HT1080 (cell line): ENCODE measurements at regions not wholly inside any gene's neighbourhood (a gene's known extent, or its start where the extent isn't known, plus 50 kb on each side); places are given as distances from the start of the nearest gene placed in this dataset.
"Not testable (repeated sequence)": the region's sequence is repeated elsewhere in the genome, so short reads cannot be mapped to it uniquely, and the experiment has no call there.

ENCODE experiments used
- DNase-seq: peaks from one replicate; pipeline ENCODE4 v3.0.0-alpha.2; 2015; ENCODE audit warnings: low read depth

- DNase-seq = no peak
These were observed 526.0 kb upstream of the SPRY2 start for GRCh38 chr13:80866921-80867320.

GRCh38 chr13:80865329-80865728 is 524.4 kb upstream of the SPRY2 start:
- DNase-seq = no peak

GRCh38 chr13:80862456-80862855 is 521.5 kb upstream of the SPRY2 start:
- no peak for DNase-seq

- no peak for DNase-seq
These were observed 519.9 kb upstream of the SPRY2 start for GRCh38 chr13:80860845-80861244.

GRCh38 chr13:80858131-80858530 is 517.2 kb upstream of the SPRY2 start:
- no peak for DNase-seq

- DNase-seq = no peak
These were observed 516.4 kb upstream of the SPRY2 start for GRCh38 chr13:80857321-80857720.

- DNase-seq = no peak
These were observed 509.8 kb upstream of the SPRY2 start for GRCh38 chr13:80850771-80851170.

GRCh38 chr13:80844164-80844563 is 503.2 kb upstream of the SPRY2 start:
- DNase-seq = no peak

- DNase-seq = no peak
These were observed 500.5 kb upstream of the SPRY2 start for GRCh38 chr13:80841414-80841813.

- peak; percentile 9 for DNase-seq
These were observed 499.5 kb upstream of the SPRY2 start for GRCh38 chr13:80840316-80840976.

GRCh38 chr13:80835902-80836301 is 495.0 kb upstream of the SPRY2 start:
- DNase-seq = no peak

- DNase-seq = no peak
These were observed 489.5 kb upstream of the SPRY2 start for GRCh38 chr13:80830431-80830830.

GRCh38 chr13:80828759-80829158 is 487.8 kb upstream of the SPRY2 start:
- DNase-seq = no peak

- no peak for DNase-seq
These were observed 484.4 kb upstream of the SPRY2 start for GRCh38 chr13:80825276-80825675.

GRCh38 chr13:80824229-80824628 is 483.3 kb upstream of the SPRY2 start:
- no peak for DNase-seq

- no peak for DNase-seq
These were observed 482.5 kb upstream of the SPRY2 start for GRCh38 chr13:80823472-80823871.

- no peak for DNase-seq
These were observed 480.5 kb upstream of the SPRY2 start for GRCh38 chr13:80821466-80821865.

- no peak for DNase-seq
These were observed 477.1 kb upstream of the SPRY2 start for GRCh38 chr13:80817979-80818378.

- DNase-seq = no peak
These were observed 473.6 kb upstream of the SPRY2 start for GRCh38 chr13:80814541-80814940.

GRCh38 chr13:80810294-80810693 is 469.4 kb upstream of the SPRY2 start:
- not testable (repeated sequence) for DNase-seq

- no peak for DNase-seq
These were observed 462.0 kb upstream of the SPRY2 start for GRCh38 chr13:80802946-80803345.

GRCh38 chr13:80798576-80799133 is 457.7 kb upstream of the SPRY2 start:
- DNase-seq = no peak

GRCh38 chr13:80787604-80788003 is 446.7 kb upstream of the SPRY2 start:
- DNase-seq = no peak
